ENCODE measurements at regions not wholly inside any gene's neighbourhood (a gene's known extent, or its start where the extent isn't known, plus 50 kb on each side); places are given as distances from the start of the nearest gene placed in this dataset.

DNA sequence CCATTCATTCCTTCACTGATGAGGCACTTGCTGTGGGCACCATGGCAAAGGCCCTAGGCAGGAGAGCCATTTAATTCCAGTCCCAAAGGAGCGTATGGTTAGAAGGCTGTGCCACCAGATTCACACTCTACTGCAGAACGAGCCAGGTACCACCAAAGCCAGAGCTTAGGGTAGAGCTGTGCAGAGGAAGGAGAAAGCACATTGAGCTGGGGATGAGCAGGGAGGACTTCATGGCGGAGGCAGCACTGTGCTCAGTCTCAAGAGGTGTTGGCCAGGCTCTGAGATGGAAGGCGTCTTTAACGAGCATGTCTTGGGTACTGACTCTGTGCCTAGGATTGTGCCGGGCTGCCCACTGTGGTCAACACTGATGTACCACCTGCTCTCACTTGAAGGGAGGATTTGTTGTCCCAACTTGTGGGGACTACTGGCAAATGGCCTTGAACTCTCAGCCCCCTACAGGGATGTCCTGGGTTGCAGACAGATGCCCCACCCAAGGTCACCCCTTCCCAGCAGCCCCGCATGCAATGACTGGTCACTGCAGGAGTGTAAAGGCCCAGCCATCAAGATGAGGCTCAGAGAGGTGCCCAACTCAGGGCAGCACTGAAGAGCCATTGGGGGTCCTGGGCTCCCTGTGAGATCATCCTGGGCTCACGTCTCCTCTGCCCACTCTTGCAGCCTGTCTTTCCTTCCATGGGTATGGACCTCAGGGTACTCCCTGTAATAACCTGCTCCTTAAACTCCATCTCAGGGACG, 251.4 kb downstream of the GLI2 start:
- no peaks in the 10 kb centered on the region for H3K36me3 Mint-ChIP-seq (ENCODE audit: low read depth)
- DNase-seq (no peak), ATAC-seq (ENCODE audit: low read depth) (no peak)
- H3K9me3 Mint-ChIP-seq = no peaks in the 10 kb centered on the region
- ChIA-PET POLR2A (no interaction called here), CTCF (no interaction called here)
- no peaks in the 10 kb centered on the region for H3K27me3 Mint-ChIP-seq
- intact Hi-C loops (cut with micrococcal nuclease) = no loop called here
- H3K4me3 Mint-ChIP-seq = no peak overlapping the region
- H3K27ac Mint-ChIP-seq = no peak overlapping the region
- H3K4me1 Mint-ChIP-seq = no peaks in the 10 kb centered on the region
- TF ChIP-seq, protein P1, sequence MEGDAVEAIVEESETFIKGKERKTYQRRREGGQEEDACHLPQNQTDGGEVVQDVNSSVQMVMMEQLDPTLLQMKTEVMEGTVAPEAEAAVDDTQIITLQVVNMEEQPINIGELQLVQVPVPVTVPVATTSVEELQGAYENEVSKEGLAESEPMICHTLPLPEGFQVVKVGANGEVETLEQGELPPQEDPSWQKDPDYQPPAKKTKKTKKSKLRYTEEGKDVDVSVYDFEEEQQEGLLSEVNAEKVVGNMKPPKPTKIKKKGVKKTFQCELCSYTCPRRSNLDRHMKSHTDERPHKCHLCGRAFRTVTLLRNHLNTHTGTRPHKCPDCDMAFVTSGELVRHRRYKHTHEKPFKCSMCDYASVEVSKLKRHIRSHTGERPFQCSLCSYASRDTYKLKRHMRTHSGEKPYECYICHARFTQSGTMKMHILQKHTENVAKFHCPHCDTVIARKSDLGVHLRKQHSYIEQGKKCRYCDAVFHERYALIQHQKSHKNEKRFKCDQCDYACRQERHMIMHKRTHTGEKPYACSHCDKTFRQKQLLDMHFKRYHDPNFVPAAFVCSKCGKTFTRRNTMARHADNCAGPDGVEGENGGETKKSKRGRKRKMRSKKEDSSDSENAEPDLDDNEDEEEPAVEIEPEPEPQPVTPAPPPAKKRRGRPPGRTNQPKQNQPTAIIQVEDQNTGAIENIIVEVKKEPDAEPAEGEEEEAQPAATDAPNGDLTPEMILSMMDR (IDR thresholded peaks at IDR 0.05) = no peak

DNA sequence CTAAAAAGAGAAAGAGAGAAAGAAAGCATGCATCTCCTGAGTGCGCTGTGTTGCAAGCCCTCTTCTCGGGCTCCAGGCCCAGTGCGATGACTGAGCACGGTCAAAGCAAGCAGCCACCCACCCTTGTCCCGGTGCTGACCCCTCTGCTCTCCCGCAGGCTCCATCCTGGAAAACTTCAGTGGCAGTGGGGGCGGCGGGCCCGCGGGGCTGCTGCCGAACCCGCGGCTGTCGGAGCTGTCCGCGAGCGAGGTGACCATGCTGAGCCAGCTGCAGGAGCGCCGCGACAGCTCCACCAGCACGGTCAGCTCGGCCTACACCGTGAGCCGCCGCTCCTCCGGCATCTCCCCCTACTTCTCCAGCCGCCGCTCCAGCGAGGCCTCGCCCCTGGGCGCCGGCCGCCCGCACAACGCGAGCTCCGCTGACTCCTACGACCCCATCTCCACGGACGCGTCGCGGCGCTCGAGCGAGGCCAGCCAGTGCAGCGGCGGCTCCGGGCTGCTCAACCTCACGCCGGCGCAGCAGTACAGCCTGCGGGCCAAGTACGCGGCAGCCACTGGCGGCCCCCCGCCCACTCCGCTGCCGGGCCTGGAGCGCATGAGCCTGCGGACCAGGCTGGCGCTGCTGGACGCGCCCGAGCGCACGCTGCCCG, 252.5 kb downstream of the GLI2 start:
- ATAC-seq (ENCODE audit: low read depth) (no peak), DNase-seq (no peak)
- H3K27me3 Mint-ChIP-seq = no peaks in the 10 kb centered on the region
- H3K9me3 Mint-ChIP-seq = no peaks in the 10 kb centered on the region
- no peak overlapping the region for H3K27ac Mint-ChIP-seq
- CTCF ChIA-PET = no interaction called here
- POLR2A ChIA-PET = no interaction called here
- no peak overlapping the region for H3K4me3 Mint-ChIP-seq
- intact Hi-C loops (cut with micrococcal nuclease) = no loop called here
- no peaks in the 10 kb centered on the region for H3K4me1 Mint-ChIP-seq
- no peaks in the 10 kb centered on the region for H3K36me3 Mint-ChIP-seq (ENCODE audit: low read depth)
- TF ChIP-seq, protein P1 (IDR thresholded peaks at IDR 0.05) = no peak

DNA sequence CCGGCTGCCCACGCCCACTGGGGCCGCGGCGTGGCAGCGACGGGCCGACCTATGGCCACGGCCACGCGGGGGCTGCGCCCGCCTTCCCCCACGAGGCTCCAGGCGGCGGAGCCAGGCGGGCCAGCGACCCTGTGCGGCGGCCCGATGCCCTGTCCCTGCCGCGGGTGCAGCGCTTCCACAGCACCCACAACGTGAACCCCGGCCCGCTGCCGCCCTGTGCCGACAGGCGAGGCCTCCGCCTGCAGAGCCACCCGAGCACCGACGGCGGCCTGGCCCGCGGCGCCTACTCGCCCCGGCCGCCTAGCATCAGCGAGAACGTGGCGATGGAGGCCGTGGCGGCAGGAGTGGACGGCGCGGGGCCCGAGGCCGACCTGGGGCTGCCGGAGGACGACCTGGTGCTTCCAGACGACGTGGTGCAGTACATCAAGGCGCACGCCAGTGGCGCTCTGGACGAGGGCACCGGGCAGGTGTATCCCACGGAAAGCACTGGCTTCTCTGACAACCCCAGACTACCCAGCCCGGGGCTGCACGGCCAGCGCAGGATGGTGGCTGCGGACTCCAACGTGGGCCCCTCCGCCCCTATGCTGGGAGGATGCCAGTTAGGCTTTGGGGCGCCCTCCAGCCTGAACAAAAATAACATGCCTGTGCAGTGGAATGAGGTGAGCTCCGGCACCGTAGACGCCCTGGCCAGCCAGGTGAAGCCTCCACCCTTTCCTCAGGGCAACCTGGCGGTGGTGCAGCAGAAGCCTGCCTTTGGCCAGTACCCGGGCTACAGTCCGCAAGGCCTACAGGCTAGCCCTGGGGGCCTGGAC, 253.2 kb downstream of the GLI2 start:
- intact Hi-C loops (cut with micrococcal nuclease) = no loop called here
- no peak overlapping the region for H3K4me3 Mint-ChIP-seq
- no peaks in the 10 kb centered on the region for H3K4me1 Mint-ChIP-seq
- H3K9me3 Mint-ChIP-seq = no peaks in the 10 kb centered on the region
- CTCF ChIA-PET = no interaction called here
- H3K36me3 Mint-ChIP-seq (ENCODE audit: low read depth) = no peaks in the 10 kb centered on the region
- DNase-seq (no peak), ATAC-seq (ENCODE audit: low read depth) (no peak)
- H3K27ac Mint-ChIP-seq = no peak overlapping the region
- no peaks in the 10 kb centered on the region for H3K27me3 Mint-ChIP-seq
- TF ChIP-seq, protein P1 (IDR thresholded peaks at IDR 0.05) = no peak
- POLR2A ChIA-PET = no interaction called here

DNA sequence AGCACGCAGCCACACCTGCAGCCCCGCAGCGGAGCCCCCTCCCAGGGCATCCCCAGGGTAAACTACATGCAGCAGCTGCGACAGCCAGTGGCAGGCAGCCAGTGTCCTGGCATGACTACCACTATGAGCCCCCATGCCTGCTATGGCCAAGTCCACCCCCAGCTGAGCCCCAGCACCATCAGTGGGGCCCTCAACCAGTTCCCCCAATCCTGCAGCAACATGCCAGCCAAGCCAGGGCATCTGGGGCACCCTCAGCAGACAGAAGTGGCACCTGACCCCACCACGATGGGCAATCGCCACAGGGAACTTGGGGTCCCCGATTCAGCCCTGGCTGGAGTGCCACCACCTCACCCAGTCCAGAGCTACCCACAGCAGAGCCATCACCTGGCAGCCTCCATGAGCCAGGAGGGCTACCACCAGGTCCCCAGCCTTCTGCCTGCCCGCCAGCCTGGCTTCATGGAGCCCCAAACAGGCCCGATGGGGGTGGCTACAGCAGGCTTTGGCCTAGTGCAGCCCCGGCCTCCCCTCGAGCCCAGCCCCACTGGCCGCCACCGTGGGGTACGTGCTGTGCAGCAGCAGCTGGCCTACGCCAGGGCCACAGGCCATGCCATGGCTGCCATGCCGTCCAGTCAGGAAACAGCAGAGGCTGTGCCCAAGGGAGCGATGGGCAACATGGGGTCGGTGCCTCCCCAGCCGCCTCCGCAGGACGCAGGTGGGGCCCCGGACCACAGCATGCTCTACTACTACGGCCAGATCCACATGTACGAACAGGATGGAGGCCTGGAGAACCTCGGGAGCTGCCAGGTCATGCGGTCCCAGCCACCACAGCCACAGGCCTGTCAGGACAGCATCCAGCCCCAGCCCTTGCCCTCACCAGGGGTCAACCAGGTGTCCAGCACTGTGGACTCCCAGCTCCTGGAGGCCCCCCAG, 254.1 kb downstream of the GLI2 start:
- intact Hi-C loops (cut with micrococcal nuclease) = no loop called here
- no peaks in the 10 kb centered on the region for H3K4me1 Mint-ChIP-seq
- ATAC-seq (ENCODE audit: low read depth) = no peak
- no peaks in the 10 kb centered on the region for H3K27me3 Mint-ChIP-seq
- no peak for DNase-seq
- H3K36me3 Mint-ChIP-seq (ENCODE audit: low read depth) = no peaks in the 10 kb centered on the region
- ChIA-PET POLR2A (no interaction called here), CTCF (no interaction called here)
- H3K9me3 Mint-ChIP-seq = no peaks in the 10 kb centered on the region
- H3K27ac Mint-ChIP-seq = no peak overlapping the region
- TF ChIP-seq, protein P1 (IDR thresholded peaks at IDR 0.05) = no peak
- H3K4me3 Mint-ChIP-seq = no peak overlapping the region
